ENCODE measurements at regions not wholly inside any gene's neighbourhood (a gene's known extent, or its start where the extent isn't known, plus 50 kb on each side); places are given as distances from the start of the nearest gene placed in this dataset.

DNA sequence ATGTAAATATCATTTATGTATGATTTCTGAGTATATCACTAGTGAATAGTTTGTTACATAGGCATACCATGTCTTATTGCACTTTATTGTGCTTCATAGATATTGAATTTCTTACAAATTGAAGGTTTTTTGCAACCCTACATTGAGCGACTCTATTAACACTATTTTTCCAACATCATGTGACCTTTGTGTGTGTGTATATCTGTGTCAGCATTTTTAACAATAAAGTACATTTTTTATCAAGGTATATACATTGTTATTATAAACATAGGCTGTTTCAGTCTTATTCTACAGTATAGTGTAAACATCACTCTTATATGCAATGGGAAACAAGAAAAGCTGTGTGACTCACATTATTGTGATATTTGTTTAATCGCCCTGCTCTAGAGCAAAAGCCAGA is 1944.9 kb downstream of the TP53TG3F start:
- DNase-seq: no peak

GRCh38 chr16:35405526-35405925 is 1946.1 kb downstream of the TP53TG3F start:
- DNase-seq: no peak

DNA sequence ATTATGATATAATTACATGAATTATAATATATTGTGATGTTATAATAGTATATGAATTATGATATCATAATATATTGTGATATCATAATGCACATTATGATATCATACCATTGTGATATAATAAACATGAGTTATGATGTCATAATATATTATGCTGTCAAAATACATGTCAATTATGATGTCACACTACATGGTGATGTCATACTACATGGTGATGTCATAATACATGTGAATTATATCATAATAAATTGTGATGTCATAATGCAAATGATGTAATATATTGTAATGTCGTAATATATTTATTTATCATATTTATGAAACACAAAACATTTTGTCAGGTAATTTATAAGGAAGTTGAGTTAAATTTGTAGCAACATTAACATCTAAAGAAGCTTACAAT is 1950.1 kb downstream of the TP53TG3F start:
- DNase-seq: no peak

DNA sequence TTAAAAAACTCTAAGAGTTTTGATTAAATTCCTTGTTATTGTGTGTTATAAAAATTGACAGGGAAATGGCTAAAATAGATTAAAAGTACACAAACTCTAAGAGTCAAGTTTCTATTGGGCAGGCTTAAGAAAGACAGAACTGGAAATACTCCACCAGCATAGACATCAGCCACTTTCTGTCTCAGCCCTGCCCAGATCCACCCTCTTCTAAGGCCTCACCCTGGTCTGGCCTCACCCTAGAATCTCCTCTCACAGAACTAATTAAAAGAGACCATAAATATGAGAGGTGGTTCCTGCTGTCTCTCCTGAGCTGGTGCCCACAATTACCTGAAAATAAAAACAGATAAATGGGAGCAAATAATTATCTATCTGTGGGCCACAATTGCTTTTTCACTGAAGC is 1951.0 kb downstream of the TP53TG3F start:
- no peak for DNase-seq

- no peak for DNase-seq
Observed at GRCh38 chr16:35411156-35411555, 1951.7 kb downstream of the TP53TG3F start.

DNA sequence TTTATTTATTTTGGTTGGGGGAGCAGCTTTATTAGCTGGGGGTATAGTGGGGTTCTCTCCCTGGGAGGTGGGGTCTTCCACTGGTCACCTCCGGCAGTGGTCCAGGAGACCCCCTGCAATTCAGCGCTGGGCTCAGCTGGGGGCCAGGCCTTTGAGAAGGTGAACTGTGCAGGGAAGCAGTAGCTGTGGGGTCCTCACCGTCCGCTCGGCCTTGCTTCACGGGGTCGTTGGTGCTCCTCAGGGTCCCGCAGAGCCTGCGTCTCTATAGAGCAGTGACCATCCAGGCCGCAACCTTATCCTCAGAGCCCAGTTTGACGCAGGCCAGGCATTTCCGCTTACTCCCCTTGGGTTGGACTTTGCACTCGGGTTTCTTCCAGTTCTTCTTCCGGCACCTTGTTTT is 1954.7 kb downstream of the TP53TG3F start:
- no peak for DNase-seq

- DNase-seq: no peak
Observed at GRCh38 chr16:35414563-35414962, 1955.2 kb downstream of the TP53TG3F start.

DNA sequence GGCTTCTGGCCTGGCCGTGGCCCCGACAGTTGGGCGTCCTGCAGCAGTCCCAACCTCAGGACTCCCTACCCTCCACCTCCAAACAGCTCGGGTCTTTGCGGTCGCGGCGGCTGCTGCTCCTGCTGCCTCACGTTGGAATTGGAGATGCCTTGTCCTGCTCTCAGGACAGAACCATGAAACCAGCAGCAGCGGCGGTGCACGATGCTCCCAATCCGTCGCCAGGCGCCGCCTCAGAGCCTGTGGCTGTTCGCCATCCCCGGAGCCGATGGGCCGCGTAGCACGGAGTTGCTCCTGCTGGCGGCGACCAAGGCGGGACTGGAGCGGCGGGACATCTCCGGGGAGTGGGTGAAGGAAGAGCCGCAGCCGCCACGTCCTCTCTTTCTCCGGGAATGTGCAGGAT is 1965.9 kb downstream of the TP53TG3F start:
- no peak for DNase-seq

- no peak for DNase-seq
Observed at GRCh38 chr16:35431829-35432663, 1972.6 kb downstream of the TP53TG3F start.

- no peak for DNase-seq
Observed at GRCh38 chr16:35440875-35441274, 1981.5 kb downstream of the TP53TG3F start.

DNA sequence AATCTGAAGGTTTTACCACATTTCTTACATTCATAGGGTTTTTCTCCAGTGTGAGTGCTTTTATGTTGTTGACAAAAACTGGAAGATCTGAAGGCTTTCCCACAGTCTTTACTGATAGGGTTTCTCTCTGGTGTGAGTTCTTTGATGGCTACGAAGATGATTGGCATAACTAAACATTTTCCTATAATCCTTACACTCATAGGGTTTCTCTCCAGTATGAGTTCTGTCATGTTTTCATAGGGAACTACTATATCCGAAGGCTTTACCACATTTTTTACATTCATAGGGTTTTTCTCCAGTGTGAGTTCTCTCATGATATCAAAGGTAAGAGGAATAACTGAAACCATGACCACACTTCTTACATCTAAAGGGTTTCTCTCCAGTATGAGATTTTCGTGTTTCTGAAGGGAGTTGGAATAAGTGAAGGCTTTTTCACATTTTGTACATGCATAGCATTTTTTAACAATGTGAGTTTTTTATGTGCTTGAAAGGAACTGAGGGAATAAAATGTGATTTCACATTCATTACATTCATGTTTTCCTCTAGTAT is 1987.7 kb downstream of the TP53TG3F start:
- no peak for DNase-seq

- no peak for DNase-seq
Observed at GRCh38 chr16:35449663-35450062, 1990.3 kb downstream of the TP53TG3F start.

- no peak for DNase-seq
Observed at GRCh38 chr16:35450648-35451047, 1991.2 kb downstream of the TP53TG3F start.

- no peak for DNase-seq
Observed at GRCh38 chr16:35452471-35452870, 1993.1 kb downstream of the TP53TG3F start.

DNA sequence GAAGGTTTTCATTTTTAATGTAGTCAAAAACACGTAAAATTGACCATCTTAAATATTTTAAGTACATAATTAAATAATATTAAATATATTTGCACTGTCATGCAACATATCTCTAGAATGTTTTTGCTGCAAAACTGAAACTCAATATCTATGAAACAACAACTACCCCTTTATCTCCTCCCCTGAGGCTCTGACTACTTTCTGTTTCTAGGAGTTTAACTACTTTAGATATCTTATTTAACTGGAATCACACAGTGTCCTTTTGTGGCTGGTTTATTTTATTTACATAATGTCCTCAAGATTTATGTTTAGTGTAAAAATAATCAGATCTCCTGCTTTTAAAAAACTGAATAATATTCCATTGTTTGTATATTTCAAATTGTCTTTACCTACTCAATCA is 2003.9 kb downstream of the TP53TG3F start:
- no peak for DNase-seq

- DNase-seq: no peak
Observed at GRCh38 chr16:35480361-35480760, 2020.9 kb downstream of the TP53TG3F start.

DNA sequence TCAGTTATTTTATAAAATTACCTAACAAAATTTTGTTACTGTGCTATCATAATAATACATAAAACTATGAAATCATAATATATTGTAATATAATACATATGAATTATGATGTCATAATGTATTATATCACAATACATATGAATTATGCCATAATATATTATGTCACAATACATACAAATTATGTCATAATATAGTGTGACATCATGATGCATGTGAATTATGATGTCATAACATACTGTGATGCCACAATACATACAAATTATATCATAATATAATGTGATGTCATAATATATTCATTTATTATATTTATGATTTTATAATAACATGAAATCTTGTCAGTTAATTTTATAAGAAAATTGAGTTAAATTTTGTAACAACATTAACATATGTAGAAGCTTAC is 2021.6 kb downstream of the TP53TG3F start:
- no peak for DNase-seq

DNA sequence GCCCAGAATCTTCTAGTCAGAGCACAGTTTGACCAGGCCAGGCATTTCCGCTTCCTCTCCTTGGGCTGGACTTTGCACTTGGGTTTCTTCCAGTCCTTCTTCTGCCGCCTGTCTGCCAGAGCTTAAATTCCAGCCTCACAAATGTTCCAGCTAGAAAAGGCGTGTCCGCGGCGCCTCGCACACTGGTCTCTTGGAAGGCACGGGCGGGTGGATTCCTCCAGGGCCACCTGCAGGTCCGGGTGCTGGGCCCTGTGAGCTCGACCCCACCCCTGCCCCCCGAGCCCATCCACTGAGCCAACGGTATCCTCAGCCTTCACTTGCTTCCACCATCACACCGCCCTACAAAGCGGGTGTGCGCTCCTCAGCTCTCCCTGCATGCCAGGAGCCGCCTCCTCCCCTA is 2026.5 kb downstream of the TP53TG3F start:
- DNase-seq: no peak

DNA sequence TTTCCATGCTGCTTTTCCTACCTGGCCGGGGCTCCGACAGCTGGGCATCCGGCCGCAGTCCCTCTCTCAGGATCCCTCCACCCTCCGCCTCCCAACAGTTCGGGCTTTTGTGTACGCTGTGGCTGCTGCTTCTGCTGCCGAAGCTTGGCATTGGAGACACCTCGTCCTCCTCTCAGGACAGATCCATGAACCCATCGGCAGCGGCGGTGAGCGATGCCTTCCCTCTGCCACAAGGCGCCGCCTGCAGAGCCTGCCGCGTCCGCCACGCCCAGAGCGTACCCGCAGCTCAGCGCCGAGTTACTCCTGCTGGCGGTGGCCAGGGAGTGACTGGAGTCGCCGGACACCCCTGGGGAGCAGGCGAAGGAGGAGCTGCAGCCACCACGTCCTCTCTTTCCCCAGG is 2032.8 kb downstream of the TP53TG3F start:
- DNase-seq: no peak

GRCh38 chr16:35497399-35497798 is 2038.0 kb downstream of the TP53TG3F start:
- DNase-seq: no peak

DNA sequence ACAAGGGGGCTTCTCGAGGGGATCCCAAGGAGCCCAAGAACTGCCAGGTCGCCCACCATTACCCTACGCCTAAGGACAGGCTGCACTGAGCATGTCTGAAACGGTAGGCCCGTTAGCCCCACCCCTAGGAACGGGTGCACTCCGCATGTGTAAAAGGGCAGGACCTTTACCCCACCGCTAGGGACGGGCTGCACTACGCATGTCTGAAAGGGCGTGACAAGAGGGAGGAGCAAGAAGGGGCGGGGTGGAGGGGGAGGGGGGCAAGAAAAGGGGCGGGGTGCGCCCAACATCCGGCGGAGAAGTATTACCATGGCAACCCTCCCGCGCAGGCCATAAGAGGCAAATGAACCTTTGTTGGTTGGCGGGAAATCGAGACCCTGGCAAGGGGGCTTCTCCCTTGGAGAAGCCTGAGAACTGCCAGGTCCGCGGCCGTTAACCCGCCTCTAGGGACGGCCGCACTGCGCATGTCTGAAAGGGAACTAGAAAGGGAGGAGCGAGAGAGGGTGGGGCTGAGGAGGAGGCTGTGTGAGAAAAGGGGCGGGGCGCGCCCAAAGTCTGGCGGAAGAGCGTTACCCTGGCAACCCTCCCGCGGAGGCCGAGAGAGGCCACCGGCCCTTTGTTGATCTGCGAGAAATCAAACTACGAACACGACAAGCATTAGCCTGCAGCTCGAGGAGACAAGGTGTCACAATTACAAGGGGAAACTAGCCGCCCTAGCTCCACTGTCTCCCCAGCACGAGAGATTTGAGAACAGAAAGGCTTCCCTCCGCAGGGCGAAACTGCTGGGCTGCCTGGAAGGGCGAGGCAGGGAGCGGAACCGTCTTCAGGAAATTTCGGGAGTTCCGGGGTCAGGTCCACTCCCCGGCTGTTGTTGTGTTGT is 2046.8 kb downstream of the TP53TG3F start:
- DNase-seq: no peak

DNA sequence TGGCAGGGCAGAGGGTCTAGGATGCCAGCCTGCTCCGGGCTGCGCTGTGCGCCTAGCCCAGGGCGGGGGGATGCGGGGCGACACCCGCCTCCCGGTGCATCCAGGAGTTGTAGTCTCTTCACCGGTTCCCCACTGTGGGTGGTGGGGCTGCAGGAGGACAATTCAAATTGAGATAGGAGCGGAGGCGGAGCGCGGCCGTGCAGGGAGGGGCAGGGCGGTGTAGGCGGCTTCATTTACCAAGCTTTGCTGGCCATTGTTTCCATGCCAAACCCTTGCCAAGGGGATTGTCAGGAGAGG is 2047.4 kb downstream of the TP53TG3F start:
- no peak for DNase-seq

- DNase-seq: no peak
Observed at GRCh38 chr16:35510701-35511100, 2051.3 kb downstream of the TP53TG3F start.

- no peak for DNase-seq
Observed at GRCh38 chr16:35516551-35516950, 2057.1 kb downstream of the TP53TG3F start.
